ENCODE measurements at regions not wholly inside any gene's neighbourhood (a gene's known extent, or its start where the extent isn't known, plus 50 kb on each side); places are given as distances from the start of the nearest gene placed in this dataset.
A peak's percentile ranks its signal among the peaks of the same experiment; 100 is the strongest.
"Not testable (repeated sequence)": the region's sequence is repeated elsewhere in the genome, so short reads cannot be mapped to it uniquely, and the experiment has no call there.

GRCh38 chr1:116819081-116819480 is 64.9 kb downstream of the CD2 start:
- no peak for DNase-seq

GRCh38 chr1:116820369-116820768 is 66.1 kb downstream of the CD2 start:
- DNase-seq: no peak

GRCh38 chr1:116821763-116822162 is 67.5 kb downstream of the CD2 start:
- DNase-seq: no peak

- DNase-seq: no peak
Observed at GRCh38 chr1:116824631-116825206, 70.5 kb downstream of the CD2 start.

- no peak for DNase-seq
Observed at GRCh38 chr1:116825207-116825719, 71.0 kb downstream of the CD2 start.

GRCh38 chr1:116825720-116826438 is 71.6 kb downstream of the CD2 start:
- no peak for DNase-seq

GRCh38 chr1:116826818-116827606 is 72.8 kb downstream of the CD2 start:
- peak; percentile 74 for DNase-seq

GRCh38 chr1:116827607-116828105 is 73.4 kb downstream of the CD2 start:
- no peak for DNase-seq

GRCh38 chr1:116832308-116832931 is 77.3 kb upstream of the PTGFRN start:
- no peak for DNase-seq

- DNase-seq: no peak
Observed at GRCh38 chr1:116832932-116833578, 76.7 kb upstream of the PTGFRN start.

GRCh38 chr1:116833718-116834117 is 76.0 kb upstream of the PTGFRN start:
- DNase-seq: no peak

GRCh38 chr1:116834595-116834994 is 75.1 kb upstream of the PTGFRN start:
- DNase-seq: no peak

GRCh38 chr1:116835161-116835560 is 74.6 kb upstream of the PTGFRN start:
- DNase-seq: no peak

- no peak for DNase-seq
Observed at GRCh38 chr1:116836099-116836498, 73.6 kb upstream of the PTGFRN start.

GRCh38 chr1:116841569-116842344 is 68.0 kb upstream of the PTGFRN start:
- DNase-seq: no peak

- no peak for DNase-seq
Observed at GRCh38 chr1:116842654-116843053, 67.1 kb upstream of the PTGFRN start.

GRCh38 chr1:116844775-116845174 is 64.9 kb upstream of the PTGFRN start:
- no peak for DNase-seq

- DNase-seq: no peak
Observed at GRCh38 chr1:116847190-116847589, 62.5 kb upstream of the PTGFRN start.

GRCh38 chr1:116847688-116848531 is 61.8 kb upstream of the PTGFRN start:
- peak; percentile 15 for DNase-seq

GRCh38 chr1:116850436-116850835 is 59.3 kb upstream of the PTGFRN start:
- DNase-seq: no peak

GRCh38 chr1:116851189-116851588 is 58.5 kb upstream of the PTGFRN start:
- DNase-seq: not testable (repeated sequence)

Measured in activated naive CD4-positive, alpha-beta T cell treated with Interleukin-2 at 50 U/mL for 16 hours (primary cell).